ENCODE measurements at regions not wholly inside any gene's neighbourhood (a gene's known extent, or its start where the extent isn't known, plus 50 kb on each side); places are given as distances from the start of the nearest gene placed in this dataset.

GRCh38 chr4:58274553-58274952 lies 1164.4 kb upstream of the IGFBP7 start:
- TF ChIP-seq CTCF (IDR thresholded peaks at IDR 0.05) (no peak), POLR2A (IDR thresholded peaks at IDR 0.05) (no peak), POLR2AphosphoS5 (IDR thresholded peaks at IDR 0.05) (no peak)
